GM12872 (cell line): ENCODE measurements at regions not wholly inside any gene's neighbourhood (a gene's known extent, or its start where the extent isn't known, plus 50 kb on each side); places are given as distances from the start of the nearest gene placed in this dataset.

Experiments
- CTCF ChIP-seq: IDR thresholded peaks from 3 replicates; pipeline ENCODE4 v1.5.1; 2011; ENCODE audit warnings: low read depth, mild to moderate bottlenecking, low read length, moderate library complexity; ENCODE audit not compliant: insufficient read depth

GRCh38 chr13:82257790-82258507 lies 1624.3 kb downstream of the SLITRK1 start:
- no peak for TF ChIP-seq CTCF

DNA sequence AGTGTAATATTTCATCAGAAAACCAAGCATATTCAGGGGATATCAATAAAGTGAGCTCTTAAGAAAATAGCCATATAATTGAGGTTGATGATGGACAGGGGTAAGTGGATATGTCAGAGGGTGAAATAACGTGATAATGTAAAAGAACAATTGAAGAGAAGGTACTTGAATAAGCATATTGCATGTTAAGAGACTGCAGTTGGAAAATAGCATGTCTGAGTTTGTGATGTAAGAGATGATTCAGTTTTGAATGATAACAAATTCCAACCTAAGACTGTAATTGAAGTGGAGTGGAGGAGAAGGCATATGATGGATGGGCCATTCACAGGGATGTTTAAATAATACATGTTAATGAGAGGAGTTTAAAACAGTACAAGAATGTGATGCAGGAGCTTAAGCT lies 1633.5 kb downstream of the SLITRK1 start:
- TF ChIP-seq CTCF: no peak

DNA sequence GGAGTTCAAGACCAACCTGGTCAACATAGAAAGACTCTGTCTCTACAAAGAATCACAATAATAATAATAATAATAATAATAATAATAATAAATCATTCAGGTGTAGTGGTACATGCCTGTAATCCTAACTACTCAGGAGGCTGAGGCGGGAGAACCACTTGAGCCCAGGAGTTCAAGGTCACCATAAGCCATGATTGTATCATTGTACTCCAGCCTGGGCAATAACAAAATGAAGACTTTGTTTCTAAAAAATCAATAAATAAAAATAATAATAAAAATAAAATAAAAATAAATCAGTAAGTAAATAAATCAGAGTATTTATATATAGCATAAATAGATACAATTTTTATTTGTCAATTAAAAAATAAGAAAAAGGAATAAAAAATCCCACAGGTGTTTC lies 1636.4 kb downstream of the SLITRK1 start:
- no peak for TF ChIP-seq CTCF

DNA sequence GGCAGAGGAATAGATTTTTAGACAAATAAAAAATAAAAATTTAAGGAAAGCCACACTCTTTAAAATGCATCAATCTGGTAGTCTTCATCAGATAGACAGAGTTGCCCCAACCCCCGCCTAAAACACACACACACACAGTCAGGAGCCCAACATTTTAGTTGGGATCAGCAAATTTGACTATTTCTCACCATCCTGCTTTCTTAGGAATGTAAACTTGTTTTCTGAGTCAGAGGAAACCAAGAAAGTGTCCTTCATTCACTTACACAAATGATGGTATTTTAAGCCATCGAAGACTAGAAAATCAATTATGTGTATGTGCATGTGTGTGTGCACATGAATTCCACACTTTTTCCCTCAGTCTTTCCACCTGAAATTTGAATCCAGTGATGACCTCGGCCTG lies 1657.5 kb downstream of the SLITRK1 start:
- TF ChIP-seq CTCF: no peak

GRCh38 chr13:82221621-82222020 lies 1660.7 kb downstream of the SLITRK1 start:
- no peak for TF ChIP-seq CTCF

DNA sequence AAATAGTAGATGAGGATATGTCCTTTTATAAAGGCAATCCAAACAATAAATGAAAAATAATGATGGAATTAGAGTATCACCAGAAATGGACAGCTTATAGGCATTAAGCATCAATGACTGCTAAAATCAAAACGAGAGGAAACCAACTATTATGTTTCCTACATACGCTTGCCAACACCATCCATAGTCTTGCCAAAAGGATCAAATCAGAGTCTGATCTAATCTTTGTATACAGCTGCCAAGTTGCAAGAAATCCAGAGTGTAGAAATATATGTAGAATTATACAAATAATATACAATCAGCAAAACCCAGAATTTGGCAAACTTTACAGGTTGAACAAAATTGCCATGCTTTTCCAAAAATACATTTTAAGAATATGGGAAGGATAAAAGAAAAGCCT lies 1661.6 kb downstream of the SLITRK1 start:
- TF ChIP-seq CTCF: no peak

- no peak for TF ChIP-seq CTCF
These were observed 1666.1 kb downstream of the SLITRK1 start for GRCh38 chr13:82216165-82216564.
